Left forelimb (tissue), 1 donor: ENCODE measurements at regions not wholly inside any gene's neighbourhood (a gene's known extent, or its start where the extent isn't known, plus 50 kb on each side); places are given as distances from the start of the nearest gene placed in this dataset.

ENCODE experiments used
- DNase-seq: peaks from one replicate; pipeline ENCODE4 v3.0.0-alpha.2; 2018; ENCODE audit warnings: low spot score

- no peak for DNase-seq
Measured at GRCh38 chr2:103810875-103811274, 1043.0 kb upstream of the POU3F3 start.

- DNase-seq = no peak
Measured at GRCh38 chr2:103814016-103814415, 1039.9 kb upstream of the POU3F3 start.

GRCh38 chr2:103815731-103816130 lies 1038.2 kb upstream of the POU3F3 start:
- no peak for DNase-seq

- DNase-seq = no peak
Measured at GRCh38 chr2:103817746-103818145, 1036.2 kb upstream of the POU3F3 start.

- no peak for DNase-seq
Measured at GRCh38 chr2:103818176-103818575, 1035.7 kb upstream of the POU3F3 start.

GRCh38 chr2:103819599-103819998 lies 1034.3 kb upstream of the POU3F3 start:
- DNase-seq = no peak

GRCh38 chr2:103823847-103824246 lies 1030.1 kb upstream of the POU3F3 start:
- no peak for DNase-seq

GRCh38 chr2:103847276-103847675 lies 1006.6 kb upstream of the POU3F3 start:
- no peak for DNase-seq

- no peak for DNase-seq
Measured at GRCh38 chr2:103859238-103859637, 994.7 kb upstream of the POU3F3 start.

GRCh38 chr2:103860016-103860415 lies 993.9 kb upstream of the POU3F3 start:
- no peak for DNase-seq

GRCh38 chr2:103868396-103868795 lies 985.5 kb upstream of the POU3F3 start:
- no peak for DNase-seq

- DNase-seq = no peak
Measured at GRCh38 chr2:103873716-103874351, 980.1 kb upstream of the POU3F3 start.

- DNase-seq = no peak
Measured at GRCh38 chr2:103875131-103875530, 978.8 kb upstream of the POU3F3 start.

- no peak for DNase-seq
Measured at GRCh38 chr2:103875531-103875930, 978.4 kb upstream of the POU3F3 start.

GRCh38 chr2:103876611-103877010 lies 977.3 kb upstream of the POU3F3 start:
- no peak for DNase-seq

GRCh38 chr2:103879101-103879500 lies 974.8 kb upstream of the POU3F3 start:
- no peak for DNase-seq

- no peak for DNase-seq
Measured at GRCh38 chr2:103880081-103880834, 973.7 kb upstream of the POU3F3 start.

GRCh38 chr2:103887625-103888024 lies 966.3 kb upstream of the POU3F3 start:
- no peak for DNase-seq

GRCh38 chr2:103896182-103896581 lies 957.7 kb upstream of the POU3F3 start:
- no peak for DNase-seq

GRCh38 chr2:103898561-103898960 lies 955.4 kb upstream of the POU3F3 start:
- DNase-seq = no peak

- DNase-seq = no peak
Measured at GRCh38 chr2:103902347-103902746, 951.6 kb upstream of the POU3F3 start.

GRCh38 chr2:103921161-103921560 lies 932.8 kb upstream of the POU3F3 start:
- DNase-seq = no peak

- DNase-seq = no peak
Measured at GRCh38 chr2:103942199-103942598, 911.7 kb upstream of the POU3F3 start.

- DNase-seq = no peak
Measured at GRCh38 chr2:103945083-103945482, 908.8 kb upstream of the POU3F3 start.
